Neural cell (in vitro differentiated cells): ENCODE measurements at regions not wholly inside any gene's neighbourhood (a gene's known extent, or its start where the extent isn't known, plus 50 kb on each side); places are given as distances from the start of the nearest gene placed in this dataset.

Experiments
- H2AFZ ChIP-seq: fragments of 200-600, 300-800 bp; sonication (generic), shearing (Covaris generic); 2 replicates; pipeline ENCODE4 v1.6.0; 2014; ENCODE audit warnings: low read depth, mild to moderate bottlenecking, antibody characterized with exemption, low read length, moderate library complexity
- H3F3A ChIP-seq: fragments of 200-600 bp; shearing (Covaris generic); 2 replicates; pipeline ENCODE4 v1.6.1; 2016; ENCODE audit warnings: mild to moderate bottlenecking, moderate library complexity, mixed read lengths, antibody characterized with exemption, low read length; ENCODE audit not compliant: insufficient read depth, poor library complexity, severe bottlenecking
- H3K27ac ChIP-seq: fragments of 200-600, 300-800 bp; sonication (generic), shearing (Covaris generic); 2 replicates; pipeline ENCODE4 v1.5.1; 2014; ENCODE audit warnings: mild to moderate bottlenecking, low read length, moderate library complexity
- H3K27me3 ChIP-seq: fragments of 300-800, 200-600 bp; sonication (generic), shearing (Covaris generic); 2 replicates; pipeline ENCODE4 v1.6.0; 2014; ENCODE audit warnings: mild to moderate bottlenecking, low read depth, low read length, moderate library complexity; ENCODE audit not compliant: insufficient read depth
- H3K36me3 ChIP-seq: fragments of 300-800, 200-600 bp; sonication (generic), shearing (Covaris generic); 2 replicates; pipeline ENCODE4 v1.5.1; 2014; ENCODE audit warnings: mild to moderate bottlenecking, antibody characterized with exemption, low read length, moderate library complexity; ENCODE audit not compliant: insufficient read depth
- H3K4me2 ChIP-seq: fragments of 300-800, 200-600 bp; sonication (generic), shearing (Covaris generic); 2 replicates; pipeline ENCODE4 v1.6.0; 2014; ENCODE audit warnings: mild to moderate bottlenecking, low read length
- H3K4me3 ChIP-seq: fragments of 300-800, 200-600 bp; sonication (generic), shearing (Covaris generic); 2 replicates; pipeline ENCODE4 v1.5.1; 2014; ENCODE audit warnings: mild to moderate bottlenecking, low read length, moderate library complexity
- H3K79me2 ChIP-seq: fragments of 200-600 bp; shearing (Covaris generic); replicated peaks from 2 replicates; pipeline ENCODE4 v1.6.0; 2014; ENCODE audit warnings: mild to moderate bottlenecking, low read length, moderate library complexity; ENCODE audit not compliant: insufficient read depth
- H3K9ac ChIP-seq: fragments of 300-800, 200-600 bp; sonication (generic), shearing (Covaris generic); 2 replicates; pipeline ENCODE4 v1.6.1; 2016; ENCODE audit warnings: mild to moderate bottlenecking, low read length, mixed read lengths
- H3K9me2 ChIP-seq: fragments of 200-600 bp; shearing (Covaris generic); 2 replicates; pipeline ENCODE4 v1.6.1; 2016; ENCODE audit warnings: mild to moderate bottlenecking, low read length, mixed read lengths; ENCODE audit not compliant: insufficient read depth
- H3K9me3 ChIP-seq: fragments of 200-600, 300-800 bp; sonication (generic), shearing (Covaris generic); 2 replicates; pipeline ENCODE4 v1.6.1; 2016; ENCODE audit warnings: mild to moderate bottlenecking, mixed run types, low read length, moderate library complexity, mixed read lengths
- H4K20me1 ChIP-seq: fragments of 200-600 bp; shearing (Covaris generic); 2 replicates; pipeline ENCODE4 v1.6.1; 2016; ENCODE audit warnings: mild to moderate bottlenecking, mixed run types; ENCODE audit not compliant: insufficient read depth
- CTCF ChIP-seq: fragments of 450-650 bp; IDR thresholded peaks from 2 replicates; pipeline ENCODE4 v1.5.1; 2014; ENCODE audit warnings: antibody characterized with exemption, mild to moderate bottlenecking, moderate library complexity; ENCODE audit not compliant: poor library complexity, severe bottlenecking
- EP300 ChIP-seq: fragments of 450-650 bp; conservative IDR thresholded peaks from 2 replicates; pipeline ENCODE4 v1.6.1; 2014; ENCODE audit warnings: antibody characterized with exemption, mild to moderate bottlenecking, moderate library complexity; ENCODE audit not compliant: poor library complexity, severe bottlenecking
- EZH2 ChIP-seq: fragments of 200-600, 300-800 bp; shearing (Covaris generic), sonication (generic); IDR thresholded peaks from 2 replicates; pipeline ENCODE4 v1.6.1; 2014; ENCODE audit warnings: antibody characterized with exemption, low read length, borderline replicate concordance, mild to moderate bottlenecking; ENCODE audit not compliant: insufficient read depth, poor library complexity, severe bottlenecking
- MXI1 ChIP-seq: fragments of 450-650 bp; conservative IDR thresholded peaks from 2 replicates; pipeline ENCODE4 v1.6.1; 2014; ENCODE audit warnings: antibody characterized with exemption, mild to moderate bottlenecking; ENCODE audit not compliant: poor library complexity, severe bottlenecking
- POLR2AphosphoS5 ChIP-seq: IDR thresholded peaks from 2 replicates; pipeline ENCODE4 v1.6.1; 2012
- RAD21 ChIP-seq: fragments of 450-650 bp; conservative IDR thresholded peaks from 2 replicates; pipeline ENCODE4 v1.6.1; 2014; ENCODE audit warnings: antibody characterized with exemption, mild to moderate bottlenecking, moderate library complexity
- REST ChIP-seq: IDR thresholded peaks from 2 replicates; pipeline ENCODE4 v1.6.1; 2012; ENCODE audit warnings: borderline replicate concordance
- SMC3 ChIP-seq: fragments of 450-650 bp; conservative IDR thresholded peaks from 2 replicates; pipeline ENCODE4 v1.6.1; 2014; ENCODE audit warnings: antibody characterized with exemption, mild to moderate bottlenecking, moderate library complexity; ENCODE audit not compliant: poor library complexity
- TAF1 ChIP-seq: IDR thresholded peaks from 2 replicates; pipeline ENCODE4 v1.6.1; 2012; ENCODE audit warnings: low read depth

GRCh38 chr13:106274551-106275203 lies 260.8 kb downstream of the EFNB2 start:
- H3K9me3 ChIP-seq = no peaks in the 10 kb centered on the region

GRCh38 chr13:106263801-106264200 lies 271.7 kb downstream of the EFNB2 start:
- H3K4me2 ChIP-seq = no peak overlapping the region
- H3K27ac ChIP-seq = no peak overlapping the region
- no peaks in the 10 kb centered on the region for H3K36me3 ChIP-seq
- no peaks in the 10 kb centered on the region for H3K27me3 ChIP-seq
- no peak overlapping the region for H3K9ac ChIP-seq
- no peaks in the 10 kb centered on the region for H3K9me2 ChIP-seq
- no peaks in the 10 kb centered on the region for H3F3A ChIP-seq
- H2AFZ ChIP-seq = no peak overlapping the region
- H3K9me3 ChIP-seq = peaks cover 3% of the 10 kb centered on the region
- H3K4me3 ChIP-seq = no peak overlapping the region
- H4K20me1 ChIP-seq = no peaks in the 10 kb centered on the region
- H3K79me2 ChIP-seq = no peaks in the 10 kb centered on the region
- TF ChIP-seq EZH2 (no peak), RAD21 (no peak), SMC3 (no peak), TAF1 (no peak), CTCF (no peak), EP300 (no peak), POLR2AphosphoS5 (no peak)

More at GRCh38 chr13:106274551-106275203, 260.8 kb downstream of the EFNB2 start:
- Histone ChIP-seq H3K27ac (no peak overlapping the region), H3K79me2 (no peaks in the 10 kb centered on the region), H4K20me1 (no peaks in the 10 kb centered on the region), H3K27me3 (no peaks in the 10 kb centered on the region), H3K9ac (no peak overlapping the region), H2AFZ (no peak overlapping the region), H3K4me3 (no peak overlapping the region), H3K36me3 (no peaks in the 10 kb centered on the region), H3F3A (no peaks in the 10 kb centered on the region), H3K9me2 (no peaks in the 10 kb centered on the region), H3K4me2 (no peak overlapping the region)
- TF ChIP-seq EP300 (no peak), TAF1 (no peak), MXI1 (no peak), POLR2AphosphoS5 (no peak), EZH2 (no peak), RAD21 (no peak), CTCF (no peak), SMC3 (no peak), REST (no peak)
